ENCODE measurements at regions not wholly inside any gene's neighbourhood (a gene's known extent, or its start where the extent isn't known, plus 50 kb on each side); places are given as distances from the start of the nearest gene placed in this dataset.

DNA sequence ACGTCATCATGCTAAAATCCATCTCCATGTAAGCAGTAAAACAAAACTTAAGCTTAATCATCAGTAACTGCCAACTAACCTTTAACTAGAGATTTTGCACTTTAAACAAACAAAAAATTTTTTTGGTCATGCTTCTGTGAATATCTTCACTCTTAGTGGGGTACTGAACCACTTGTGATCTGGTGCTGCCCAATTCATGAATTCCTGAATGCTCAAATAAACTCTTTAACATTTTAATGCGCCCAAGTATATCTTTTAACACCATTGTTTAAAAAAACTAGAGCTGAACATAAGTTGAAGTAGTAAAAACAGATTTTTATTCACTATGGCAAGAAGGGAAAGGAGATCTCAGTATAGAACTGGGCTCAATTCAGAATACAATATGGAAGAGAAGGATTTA, 196.9 kb upstream of the USP24 start:
- intact Hi-C loops (cut with micrococcal nuclease), result no loop called here
- H3K27me3 Mint-ChIP-seq (ENCODE audit: insufficient read depth), result peaks cover 8% of the 10 kb centered on the region
- no peaks in the 10 kb centered on the region for H3K4me1 Mint-ChIP-seq (ENCODE audit: low read depth)
- H3K9me3 Mint-ChIP-seq, result no peaks in the 10 kb centered on the region
- no peak for DNase-seq (ENCODE audit: low spot score)
- no peak overlapping the region for H3K27ac Mint-ChIP-seq
- H3K4me3 Mint-ChIP-seq, result no peak overlapping the region
- H3K36me3 Mint-ChIP-seq (ENCODE audit: low read depth), result no peaks in the 10 kb centered on the region

DNA sequence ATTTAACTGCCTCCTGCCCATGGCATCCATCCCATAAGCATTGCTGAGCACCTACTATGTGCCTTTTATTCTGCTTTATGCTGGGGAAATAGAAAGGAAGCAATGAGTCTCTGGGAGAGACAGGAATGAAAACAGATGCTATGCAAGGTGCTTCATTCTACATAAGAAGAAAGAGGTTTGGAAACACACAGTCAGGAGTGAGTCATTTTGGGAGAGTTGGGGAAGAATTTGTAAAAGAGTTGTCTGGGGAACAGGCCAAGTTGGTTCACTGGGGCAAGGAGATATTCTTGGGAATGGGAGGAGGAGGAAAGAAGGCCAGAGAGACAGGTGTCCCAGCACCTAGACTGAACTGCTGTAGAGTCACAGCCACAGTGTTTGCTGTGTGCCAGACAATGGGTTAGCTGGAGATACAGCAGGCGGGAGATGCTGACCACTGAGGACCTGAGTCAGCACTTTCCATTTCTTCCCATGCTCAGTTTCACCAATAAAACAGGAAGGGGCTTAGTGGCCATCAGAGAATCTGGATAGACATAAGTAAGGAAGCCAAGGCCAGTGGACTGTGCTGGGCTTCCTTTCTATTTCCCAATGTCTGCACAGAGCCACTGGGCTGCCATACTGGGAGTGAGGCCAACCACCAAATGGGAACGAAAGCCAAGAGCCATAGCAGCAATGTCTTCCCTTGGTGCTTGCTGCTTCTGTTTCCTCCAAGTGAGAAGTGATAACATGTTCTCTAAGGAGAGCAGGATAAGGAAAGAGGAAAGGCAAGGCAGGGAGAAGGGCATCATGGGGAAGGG, 187.7 kb upstream of the USP24 start:
- Mint-ChIP-seq H3K4me1 (ENCODE audit: low read depth) (no peaks in the 10 kb centered on the region), H3K36me3 (ENCODE audit: low read depth) (no peaks in the 10 kb centered on the region), H3K9me3 (no peaks in the 10 kb centered on the region), H3K4me3 (no peak overlapping the region), H3K27me3 (ENCODE audit: insufficient read depth) (no peaks in the 10 kb centered on the region), H3K27ac (no peak overlapping the region)
- no peak for DNase-seq (ENCODE audit: low spot score)
- intact Hi-C loops (cut with micrococcal nuclease), result no loop called here

DNA sequence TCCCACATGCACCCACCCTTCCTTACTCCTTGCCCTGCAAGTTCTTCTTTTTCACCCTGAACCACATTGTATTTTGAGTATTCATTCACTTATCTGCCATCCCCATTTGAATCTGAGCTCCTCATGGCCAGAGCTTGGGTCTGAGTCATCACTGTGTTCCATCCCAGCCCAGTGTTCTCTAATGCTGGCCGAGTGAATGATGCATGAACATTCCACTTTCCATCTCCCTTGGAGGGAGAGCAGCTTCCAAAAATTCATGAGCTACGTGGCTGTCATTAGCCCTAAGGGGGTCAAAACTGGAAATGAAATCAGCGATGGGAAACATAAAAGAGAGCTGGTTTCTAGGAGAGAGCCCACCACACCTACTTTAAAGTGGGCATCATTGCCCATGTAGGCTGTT, 187.0 kb upstream of the USP24 start:
- Mint-ChIP-seq H3K36me3 (ENCODE audit: low read depth) (no peaks in the 10 kb centered on the region), H3K9me3 (no peaks in the 10 kb centered on the region), H3K4me1 (ENCODE audit: low read depth) (no peaks in the 10 kb centered on the region), H3K27ac (no peak overlapping the region), H3K4me3 (no peak overlapping the region), H3K27me3 (ENCODE audit: insufficient read depth) (peaks cover 5% of the 10 kb centered on the region)
- intact Hi-C loops (cut with micrococcal nuclease), result no loop called here
- DNase-seq (ENCODE audit: low spot score), result no peak

DNA sequence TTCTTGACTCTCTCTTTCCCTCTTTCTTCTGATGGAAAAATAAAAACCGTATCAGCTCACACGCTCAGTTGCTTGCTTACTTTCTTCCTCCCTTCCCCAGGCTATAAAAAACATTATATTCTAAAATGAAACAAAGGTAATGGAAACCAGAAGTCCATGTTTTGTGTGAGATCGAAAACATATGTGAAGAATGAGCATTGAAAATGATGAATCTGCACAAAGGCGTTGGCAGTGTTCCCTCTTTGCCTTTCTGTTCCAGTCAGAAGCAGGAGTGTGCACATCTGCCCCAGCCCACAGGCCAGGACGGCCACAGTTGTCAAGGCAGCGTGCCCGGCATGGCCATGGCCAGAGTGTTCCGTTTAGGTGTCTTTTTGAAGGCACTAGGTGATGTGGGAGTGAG, 185.3 kb upstream of the USP24 start:
- Mint-ChIP-seq H3K27ac (no peak overlapping the region), H3K36me3 (ENCODE audit: low read depth) (no peaks in the 10 kb centered on the region), H3K4me1 (ENCODE audit: low read depth) (no peaks in the 10 kb centered on the region), H3K4me3 (no peak overlapping the region), H3K9me3 (no peaks in the 10 kb centered on the region), H3K27me3 (ENCODE audit: insufficient read depth) (peaks cover 8% of the 10 kb centered on the region)
- no peak for DNase-seq (ENCODE audit: low spot score)
- intact Hi-C loops (cut with micrococcal nuclease), result no loop called here

DNA sequence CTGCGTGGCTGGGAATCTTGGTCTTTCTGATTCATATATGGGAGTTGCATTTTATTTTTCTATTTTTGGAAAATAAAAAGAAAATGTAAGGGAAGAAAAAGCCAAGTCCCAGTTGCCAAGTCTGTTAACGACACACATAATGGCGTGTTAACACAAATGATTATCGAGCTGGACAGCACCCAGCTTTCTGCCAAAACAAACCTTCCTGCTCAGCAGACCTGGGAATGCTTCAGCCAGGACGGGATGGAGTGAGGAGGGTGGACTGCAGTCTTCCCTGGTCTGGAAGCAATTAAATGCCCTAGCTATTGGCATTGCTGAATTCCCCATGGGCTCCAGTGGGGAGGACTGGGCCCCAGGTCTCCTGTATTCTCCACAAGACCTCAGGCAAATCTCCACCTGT, 184.2 kb upstream of the USP24 start:
- intact Hi-C loops (cut with micrococcal nuclease), result loop anchor here (5.0 kb wide), 1 partner anchor 257 kb away; no protein-coding TSS in a partner anchor
- H3K36me3 Mint-ChIP-seq (ENCODE audit: low read depth), result no peaks in the 10 kb centered on the region
- no peak overlapping the region for H3K4me3 Mint-ChIP-seq
- H3K27ac Mint-ChIP-seq, result no peak overlapping the region
- H3K27me3 Mint-ChIP-seq (ENCODE audit: insufficient read depth), result peaks cover 8% of the 10 kb centered on the region
- no peaks in the 10 kb centered on the region for H3K4me1 Mint-ChIP-seq (ENCODE audit: low read depth)
- DNase-seq (ENCODE audit: low spot score), result no peak
- H3K9me3 Mint-ChIP-seq, result no peaks in the 10 kb centered on the region

DNA sequence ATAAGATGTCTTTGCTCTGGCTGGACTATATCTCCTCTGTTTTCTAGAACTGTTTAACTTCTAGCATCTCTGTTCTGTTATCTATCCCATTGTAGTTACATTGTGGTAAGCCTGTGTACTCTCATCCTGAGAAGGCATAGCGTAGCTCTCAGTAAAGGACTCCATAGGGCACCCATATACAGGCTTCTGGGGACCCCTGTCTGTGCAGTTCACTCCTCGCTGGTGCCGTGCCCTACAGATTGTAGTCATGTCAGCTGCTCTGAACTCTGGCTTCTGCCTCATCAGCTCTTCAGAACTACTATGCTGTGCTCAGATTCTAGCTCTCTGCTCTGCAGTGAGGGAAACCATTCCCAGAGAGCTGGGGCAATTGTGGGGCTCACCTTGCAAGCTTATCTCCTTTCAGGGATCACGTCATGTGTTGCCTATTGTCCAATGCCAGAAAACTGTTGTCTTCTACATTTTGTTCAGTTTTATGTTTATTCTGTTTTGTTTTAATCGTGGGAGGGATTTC, 181.3 kb upstream of the USP24 start:
- no peaks in the 10 kb centered on the region for H3K4me1 Mint-ChIP-seq (ENCODE audit: low read depth)
- no peak overlapping the region for H3K27ac Mint-ChIP-seq
- intact Hi-C loops (cut with micrococcal nuclease), result loop anchor here (5.0 kb wide), 1 partner anchor 254 kb away; no protein-coding TSS in a partner anchor
- H3K4me3 Mint-ChIP-seq, result no peak overlapping the region
- H3K27me3 Mint-ChIP-seq (ENCODE audit: insufficient read depth), result peaks cover 8% of the 10 kb centered on the region
- DNase-seq (ENCODE audit: low spot score), result no peak
- no peaks in the 10 kb centered on the region for H3K36me3 Mint-ChIP-seq (ENCODE audit: low read depth)
- no peaks in the 10 kb centered on the region for H3K9me3 Mint-ChIP-seq

DNA sequence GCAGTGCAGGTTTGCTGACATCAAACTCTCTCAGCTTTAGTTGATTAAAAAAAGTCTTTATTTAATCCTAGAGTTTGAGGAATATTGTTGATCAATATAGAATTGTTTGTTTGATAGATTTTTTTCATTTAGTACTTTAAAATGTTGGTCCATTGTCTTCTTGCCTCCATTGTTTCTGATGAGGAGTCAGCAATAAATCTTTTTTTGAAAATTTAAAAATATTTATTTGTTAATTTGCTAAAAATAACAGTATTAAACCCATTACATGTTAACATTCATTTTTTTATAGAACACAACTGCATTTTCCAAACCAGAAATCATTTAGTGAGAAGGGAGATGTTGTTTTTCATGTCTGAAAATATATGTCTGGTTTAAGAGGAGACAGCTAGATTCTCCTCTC, 173.8 kb upstream of the USP24 start:
- intact Hi-C loops (cut with micrococcal nuclease), result no loop called here
- Mint-ChIP-seq H3K4me3 (no peak overlapping the region), H3K36me3 (ENCODE audit: low read depth) (no peaks in the 10 kb centered on the region), H3K9me3 (no peaks in the 10 kb centered on the region), H3K4me1 (ENCODE audit: low read depth) (peaks cover 5% of the 10 kb centered on the region), H3K27ac (no peak overlapping the region), H3K27me3 (ENCODE audit: insufficient read depth) (peaks cover 4% of the 10 kb centered on the region)
- DNase-seq (ENCODE audit: low spot score), result no peak

DNA sequence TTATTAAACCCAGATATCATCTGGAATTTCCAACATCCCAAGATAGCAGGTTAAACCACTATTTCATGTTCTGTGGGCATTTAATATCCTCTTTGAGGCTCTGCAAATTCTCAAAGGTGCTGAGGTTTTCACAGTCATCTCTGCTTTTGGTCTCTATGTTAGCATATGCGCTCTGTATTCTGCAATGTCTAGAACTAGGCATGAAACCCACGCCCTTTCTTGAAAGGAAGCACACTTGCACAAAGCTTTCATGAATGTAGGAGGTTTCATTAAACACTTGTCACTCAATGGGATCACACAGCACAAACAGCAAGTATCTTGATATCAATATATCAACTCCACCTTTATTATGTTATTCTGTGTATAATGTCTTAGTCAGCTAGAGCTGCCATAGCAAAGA, 172.0 kb upstream of the USP24 start:
- H3K4me3 Mint-ChIP-seq, result no peak overlapping the region

DNA sequence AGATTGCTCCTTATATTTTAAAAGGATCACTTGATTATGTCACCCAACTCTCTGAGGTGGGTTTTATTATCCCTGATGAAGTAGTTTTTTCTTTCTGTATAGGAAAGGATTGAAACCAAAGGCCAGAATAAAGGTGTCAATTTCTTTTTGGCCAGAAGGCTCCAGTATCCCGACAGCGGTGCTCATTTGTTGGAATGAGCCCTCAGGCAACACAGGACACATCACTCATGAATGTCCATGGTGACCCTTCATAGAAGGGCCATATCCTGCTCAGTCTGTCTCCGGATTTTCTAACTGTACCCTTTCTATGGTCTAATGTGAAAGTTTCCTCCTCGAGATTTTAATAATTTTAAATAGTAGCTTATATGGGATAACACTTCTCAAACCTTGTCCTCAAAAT, 171.3 kb upstream of the USP24 start:
- Mint-ChIP-seq H3K27ac (no peak overlapping the region), H3K27me3 (ENCODE audit: insufficient read depth) (peaks cover 4% of the 10 kb centered on the region), H3K4me3 (no peak overlapping the region), H3K4me1 (ENCODE audit: low read depth) (peaks cover 5% of the 10 kb centered on the region), H3K9me3 (no peaks in the 10 kb centered on the region), H3K36me3 (ENCODE audit: low read depth) (no peaks in the 10 kb centered on the region)
- intact Hi-C loops (cut with micrococcal nuclease), result no loop called here
- no peak for DNase-seq (ENCODE audit: low spot score)

More for the DNA sequence above, 172.0 kb upstream of the USP24 start:
- no peak for DNase-seq (ENCODE audit: low spot score)
- Mint-ChIP-seq H3K4me1 (ENCODE audit: low read depth) (peaks cover 5% of the 10 kb centered on the region), H3K9me3 (no peaks in the 10 kb centered on the region), H3K27ac (no peak overlapping the region), H3K36me3 (ENCODE audit: low read depth) (no peaks in the 10 kb centered on the region), H3K27me3 (ENCODE audit: insufficient read depth) (peaks cover 4% of the 10 kb centered on the region)
- intact Hi-C loops (cut with micrococcal nuclease), result no loop called here

DNA sequence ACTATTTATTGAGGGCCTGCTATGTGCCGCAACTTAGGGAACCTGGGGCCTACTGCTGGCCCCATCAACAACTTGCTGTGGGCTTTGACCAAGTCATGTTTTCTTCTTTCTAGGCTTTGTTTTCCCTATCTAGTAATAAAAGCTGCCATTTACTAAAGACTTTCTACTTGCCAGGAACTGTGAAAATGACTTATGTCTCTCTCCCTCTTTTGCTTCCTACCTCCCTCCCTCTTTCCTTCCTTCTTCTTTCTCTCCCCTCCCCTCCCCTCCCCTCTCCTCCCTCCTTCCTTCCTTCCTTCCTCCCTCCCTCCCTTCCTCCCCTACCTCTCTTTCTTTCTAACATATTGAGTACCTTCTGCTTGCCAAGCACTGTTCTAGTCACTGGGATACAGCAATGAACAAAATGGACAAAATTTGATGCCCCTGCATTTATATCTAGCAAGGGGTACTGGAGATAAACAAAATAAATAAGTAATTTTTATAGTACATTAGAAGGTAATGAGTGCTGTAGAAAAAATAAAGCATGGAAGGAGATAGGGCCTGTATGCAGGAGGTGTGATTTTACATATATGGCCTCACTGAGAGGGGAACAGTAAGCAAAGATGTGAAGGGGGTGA, 170.3 kb upstream of the USP24 start:
- DNase-seq (ENCODE audit: low spot score), result no peak
- H3K27me3 Mint-ChIP-seq (ENCODE audit: insufficient read depth), result peaks cover 4% of the 10 kb centered on the region
- intact Hi-C loops (cut with micrococcal nuclease), result no loop called here
- H3K27ac Mint-ChIP-seq, result no peak overlapping the region
- H3K4me3 Mint-ChIP-seq, result no peak overlapping the region
- H3K9me3 Mint-ChIP-seq, result no peaks in the 10 kb centered on the region
- peaks cover 5% of the 10 kb centered on the region for H3K4me1 Mint-ChIP-seq (ENCODE audit: low read depth)
- no peaks in the 10 kb centered on the region for H3K36me3 Mint-ChIP-seq (ENCODE audit: low read depth)

DNA sequence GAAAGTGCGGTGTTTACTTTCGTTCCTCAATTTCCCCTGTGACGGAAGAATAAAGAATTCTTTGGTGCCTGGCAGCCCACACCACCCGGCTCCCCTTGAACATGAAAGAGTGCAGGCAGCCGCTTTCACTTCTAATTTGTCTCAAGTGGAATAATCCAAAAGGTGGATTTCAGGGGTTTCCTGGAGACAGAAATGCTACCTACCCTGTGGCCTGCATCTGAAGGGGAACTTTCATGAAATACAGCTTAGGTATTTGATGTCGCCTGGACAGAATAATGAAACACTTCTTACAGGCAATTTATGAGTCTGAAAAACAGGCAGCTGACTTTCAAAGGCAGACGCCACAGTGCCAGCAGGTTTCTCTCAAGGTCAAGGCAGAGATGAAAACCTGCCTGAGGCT, 169.5 kb upstream of the USP24 start:
- no peaks in the 10 kb centered on the region for H3K9me3 Mint-ChIP-seq
- DNase-seq (ENCODE audit: low spot score), result no peak
- H3K4me3 Mint-ChIP-seq, result no peak overlapping the region
- H3K27me3 Mint-ChIP-seq (ENCODE audit: insufficient read depth), result peaks cover 4% of the 10 kb centered on the region
- intact Hi-C loops (cut with micrococcal nuclease), result no loop called here
- no peaks in the 10 kb centered on the region for H3K36me3 Mint-ChIP-seq (ENCODE audit: low read depth)
- H3K27ac Mint-ChIP-seq, result no peak overlapping the region
- H3K4me1 Mint-ChIP-seq (ENCODE audit: low read depth), result peaks cover 5% of the 10 kb centered on the region

DNA sequence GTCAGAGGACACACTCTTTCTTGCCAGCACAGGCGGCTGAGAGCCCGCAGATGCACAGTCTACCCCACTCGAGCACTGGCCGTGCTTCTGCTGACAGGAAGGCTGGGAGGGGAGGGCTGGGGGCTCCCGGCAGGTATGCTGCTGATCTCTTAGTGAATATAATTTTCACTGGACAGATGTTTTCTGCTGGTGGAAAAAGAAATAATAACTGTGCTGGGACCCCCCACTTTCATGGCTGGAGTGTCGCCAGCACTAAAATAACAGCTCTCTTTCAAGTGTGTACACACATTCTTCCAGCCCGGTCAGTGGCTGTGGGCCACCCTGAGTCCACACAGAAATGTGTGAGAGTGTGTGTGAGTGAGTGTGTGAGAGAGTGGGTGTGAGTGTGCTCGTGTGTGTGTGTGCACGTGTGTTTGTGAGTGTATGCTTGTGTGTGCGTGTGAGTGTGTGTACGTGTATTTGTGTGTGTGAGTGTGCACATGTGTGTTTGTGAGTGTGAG, 167.7 kb upstream of the USP24 start:
- H3K36me3 Mint-ChIP-seq (ENCODE audit: low read depth), result no peaks in the 10 kb centered on the region
- H3K27me3 Mint-ChIP-seq (ENCODE audit: insufficient read depth), result peaks cover 4% of the 10 kb centered on the region
- intact Hi-C loops (cut with micrococcal nuclease), result no loop called here
- no peak for DNase-seq (ENCODE audit: low spot score)
- peaks cover 16% of the 10 kb centered on the region for H3K4me1 Mint-ChIP-seq (ENCODE audit: low read depth)
- no peak overlapping the region for H3K4me3 Mint-ChIP-seq
- H3K27ac Mint-ChIP-seq, result no peak overlapping the region
- no peaks in the 10 kb centered on the region for H3K9me3 Mint-ChIP-seq

DNA sequence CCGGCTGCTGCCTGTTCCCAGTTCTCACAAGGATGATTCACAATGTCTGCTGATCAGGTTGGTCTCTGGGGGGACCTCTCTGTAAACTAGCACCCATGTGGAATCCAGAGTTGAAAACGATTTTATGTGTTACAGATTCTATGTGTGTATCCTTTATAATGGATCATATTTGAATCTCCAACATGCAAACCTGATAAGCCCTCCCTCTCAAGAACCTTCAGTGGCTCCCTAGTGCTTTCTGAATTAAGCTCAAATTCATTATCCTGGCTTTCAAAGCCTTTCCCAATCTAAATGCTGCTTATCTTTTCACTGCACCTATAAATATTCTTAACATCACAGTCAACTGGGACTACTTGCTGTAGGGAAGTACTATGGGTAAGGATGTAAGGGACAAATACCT, 166.8 kb upstream of the USP24 start:
- DNase-seq (ENCODE audit: low spot score), result no peak
- intact Hi-C loops (cut with micrococcal nuclease), result no loop called here
- H3K36me3 Mint-ChIP-seq (ENCODE audit: low read depth), result no peaks in the 10 kb centered on the region
- H3K9me3 Mint-ChIP-seq, result no peaks in the 10 kb centered on the region
- peaks cover 16% of the 10 kb centered on the region for H3K4me1 Mint-ChIP-seq (ENCODE audit: low read depth)
- peaks cover under 1% of the 10 kb centered on the region for H3K27me3 Mint-ChIP-seq (ENCODE audit: insufficient read depth)
- no peak overlapping the region for H3K4me3 Mint-ChIP-seq
- no peak overlapping the region for H3K27ac Mint-ChIP-seq
